Neutrophil (primary cell): ENCODE measurements at regions not wholly inside any gene's neighbourhood (a gene's known extent, or its start where the extent isn't known, plus 50 kb on each side); places are given as distances from the start of the nearest gene placed in this dataset.

Source experiments
- H3K27ac ChIP-seq: fragments of 200-600 bp; sonication (generic); 2 replicates; pipeline ENCODE4 v1.5.1; 2016; ENCODE audit warnings: mild to moderate bottlenecking, moderate library complexity
- H3K27me3 ChIP-seq: fragments of 200-600 bp; sonication (generic); 2 replicates; pipeline ENCODE4 v1.6.0; 2016; ENCODE audit warnings: mild to moderate bottlenecking
- H3K36me3 ChIP-seq: fragments of 200-600 bp; sonication (generic); 2 replicates; pipeline ENCODE4 v1.5.1; 2017
- H3K4me1 ChIP-seq, 2 experiments: fragments of 200-600 bp in 1 of 2; sonication (generic) in 1 of 2; 1 replicate in 1 of 2; 2 replicates in 1 of 2; pipeline versions ENCODE4 v1.5.1 to v1.6.1; 2013 to 2016; ENCODE audit warnings: low read depth in 1 of 2, low read length in 1 of 2, mild to moderate bottlenecking in 1 of 2, moderate library complexity in 1 of 2; ENCODE audit not compliant: control insufficient read depth in 1 of 2, insufficient read depth in 1 of 2
- H3K4me3 ChIP-seq, 2 experiments: fragments of 200-600 bp in 1 of 2; sonication (generic) in 1 of 2; 1 replicate in 1 of 2; 2 replicates in 1 of 2; pipeline ENCODE4 v1.5.1; 2013 to 2016; ENCODE audit warnings: low read depth in 1 of 2, low read length in 1 of 2, mild to moderate bottlenecking in 1 of 2, moderate library complexity in 1 of 2
- H3K9me3 ChIP-seq: fragments of 200-600 bp; sonication (generic); 2 replicates; pipeline ENCODE4 v1.5.1; 2016
- CTCF ChIP-seq: fragments of 200-600 bp; sonication (generic); IDR thresholded peaks from 2 replicates; pipeline ENCODE4 v1.5.1; 2016; ENCODE audit warnings: antibody characterized with exemption

GRCh38 chr11:25899617-25900160 is 432.2 kb upstream of the ANO3 start:
- TF ChIP-seq CTCF: no peak

DNA sequence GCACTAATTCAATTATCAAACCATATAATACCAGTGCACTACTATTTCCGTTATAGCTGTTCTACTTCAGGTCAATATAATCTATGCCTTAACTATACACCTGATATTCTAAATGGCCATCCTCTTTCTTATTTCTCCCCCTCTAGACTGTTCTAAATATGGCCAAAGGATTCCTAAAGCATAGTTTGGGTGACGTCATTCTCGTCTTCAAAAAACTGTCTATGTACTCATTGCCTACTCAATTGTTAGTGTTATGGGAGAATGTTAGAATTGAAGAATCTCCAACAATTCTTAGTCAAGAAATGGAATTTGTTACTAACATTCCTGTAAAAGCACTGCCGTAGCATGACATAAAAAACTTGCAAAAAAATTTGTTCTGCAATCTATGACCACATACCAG is 431.1 kb upstream of the ANO3 start:
- H3K36me3 ChIP-seq: no peaks in the 10 kb centered on the region
- no peaks in the 10 kb centered on the region for H3K27me3 ChIP-seq
- H3K9me3 ChIP-seq: no peaks in the 10 kb centered on the region
- H3K27ac ChIP-seq: no peak overlapping the region
- H3K4me3 ChIP-seq: no peak overlapping the region
- TF ChIP-seq CTCF: no peak
- no peaks in the 10 kb centered on the region for H3K4me1 ChIP-seq

More at GRCh38 chr11:25899617-25900160, 432.2 kb upstream of the ANO3 start:
- Histone ChIP-seq H3K27me3 (no peaks in the 10 kb centered on the region), H3K4me3 (no peak overlapping the region), H3K4me1 (no peaks in the 10 kb centered on the region), H3K36me3 (no peaks in the 10 kb centered on the region), H3K27ac (no peak overlapping the region), H3K9me3 (no peaks in the 10 kb centered on the region)

DNA sequence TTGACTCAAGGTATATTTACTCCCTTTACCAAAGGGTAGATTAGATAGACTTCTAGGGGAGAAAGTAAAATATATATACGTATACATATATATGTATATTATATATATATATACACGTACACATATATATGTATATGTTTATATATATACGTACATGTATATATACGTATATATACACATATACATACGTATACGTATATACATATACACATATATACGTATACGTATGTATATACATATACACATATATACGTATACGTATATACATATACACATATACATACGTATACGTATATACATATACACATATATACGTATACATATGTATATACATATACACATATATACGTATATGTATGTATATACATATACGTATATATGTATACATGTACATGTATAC is 430.5 kb upstream of the ANO3 start:
- no peaks in the 10 kb centered on the region for H3K36me3 ChIP-seq
- no peaks in the 10 kb centered on the region for H3K27me3 ChIP-seq
- no peak overlapping the region for H3K4me3 ChIP-seq
- no peaks in the 10 kb centered on the region for H3K4me1 ChIP-seq
- TF ChIP-seq CTCF: no peak
- H3K27ac ChIP-seq: no peak overlapping the region
- H3K9me3 ChIP-seq: no peaks in the 10 kb centered on the region

DNA sequence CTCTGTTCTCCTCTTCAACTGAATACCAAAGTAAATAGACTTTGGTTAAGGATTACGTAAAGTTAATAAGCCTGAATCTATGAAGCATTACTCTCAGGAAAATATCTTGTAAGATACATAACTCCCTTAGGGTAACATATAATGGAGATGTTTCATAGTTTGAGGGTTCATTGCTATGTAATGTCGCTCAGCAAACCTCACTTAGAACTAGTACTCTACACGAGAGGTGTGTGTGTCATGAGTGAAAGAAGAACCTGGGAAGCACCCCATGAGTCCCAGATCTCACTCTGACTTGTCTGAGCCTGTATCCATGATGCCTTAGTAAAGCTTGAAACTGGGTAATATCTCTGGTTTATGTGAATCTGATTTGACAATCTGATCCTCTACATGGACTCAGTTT is 429.5 kb upstream of the ANO3 start:
- H3K27ac ChIP-seq: no peak overlapping the region
- H3K36me3 ChIP-seq: no peaks in the 10 kb centered on the region
- TF ChIP-seq CTCF: no peak
- no peak overlapping the region for H3K4me3 ChIP-seq
- H3K9me3 ChIP-seq: no peaks in the 10 kb centered on the region
- no peaks in the 10 kb centered on the region for H3K4me1 ChIP-seq
- no peaks in the 10 kb centered on the region for H3K27me3 ChIP-seq

GRCh38 chr11:25908726-25909125 is 423.2 kb upstream of the ANO3 start:
- H3K4me3 ChIP-seq: no peak overlapping the region
- TF ChIP-seq CTCF: no peak

DNA sequence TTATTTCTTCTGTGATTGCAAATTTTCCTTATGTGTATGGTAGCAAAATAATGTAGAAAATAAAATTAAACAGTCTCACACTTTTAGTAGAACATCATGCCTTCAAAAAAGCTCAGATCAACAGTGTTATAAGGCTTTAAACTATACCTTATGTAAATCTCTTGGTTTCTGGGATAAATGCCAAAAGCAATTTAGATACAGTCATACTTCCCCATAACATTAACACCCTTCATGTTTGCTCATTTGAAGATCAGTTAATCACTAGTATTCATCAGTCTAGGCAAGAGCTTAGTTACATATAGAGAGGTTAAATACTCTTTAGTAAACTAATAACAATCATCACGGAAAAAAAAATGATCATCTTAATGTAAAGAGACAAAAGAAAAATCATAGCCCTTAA is 421.8 kb upstream of the ANO3 start:
- no peaks in the 10 kb centered on the region for H3K36me3 ChIP-seq
- H3K4me1 ChIP-seq: no peaks in the 10 kb centered on the region
- H3K27me3 ChIP-seq: no peaks in the 10 kb centered on the region
- no peaks in the 10 kb centered on the region for H3K9me3 ChIP-seq
- no peak for TF ChIP-seq CTCF
- no peak overlapping the region for H3K4me3 ChIP-seq
- H3K27ac ChIP-seq: no peak overlapping the region

More at GRCh38 chr11:25908726-25909125, 423.2 kb upstream of the ANO3 start:
- no peaks in the 10 kb centered on the region for H3K36me3 ChIP-seq
- H3K27me3 ChIP-seq: no peaks in the 10 kb centered on the region
- H3K27ac ChIP-seq: no peak overlapping the region
- no peaks in the 10 kb centered on the region for H3K9me3 ChIP-seq
- no peaks in the 10 kb centered on the region for H3K4me1 ChIP-seq
